ENCODE measurements at regions not wholly inside any gene's neighbourhood (a gene's known extent, or its start where the extent isn't known, plus 50 kb on each side); places are given as distances from the start of the nearest gene placed in this dataset.

DNA sequence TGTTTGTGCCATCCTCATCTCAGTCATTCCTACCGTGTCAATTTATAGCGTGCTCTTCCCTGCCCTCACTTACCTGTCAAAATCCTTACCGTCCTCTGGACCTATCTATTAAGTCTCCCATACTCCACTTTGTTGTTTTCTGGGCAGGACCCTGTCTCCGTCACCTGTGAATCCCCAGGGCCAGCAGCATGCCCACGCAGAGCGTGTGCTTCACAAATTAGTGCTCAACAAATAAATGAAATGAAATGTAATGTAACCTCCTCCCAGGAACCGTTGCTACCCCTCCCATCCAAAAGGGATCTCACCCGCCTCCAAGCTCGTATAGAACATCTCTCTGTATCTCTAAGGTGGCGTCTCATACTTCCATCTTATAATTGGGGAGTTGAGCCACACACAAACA lies 589.9 kb upstream of the MGMT start:
- no peak for DNase-seq (ENCODE audit: low read depth)

DNA sequence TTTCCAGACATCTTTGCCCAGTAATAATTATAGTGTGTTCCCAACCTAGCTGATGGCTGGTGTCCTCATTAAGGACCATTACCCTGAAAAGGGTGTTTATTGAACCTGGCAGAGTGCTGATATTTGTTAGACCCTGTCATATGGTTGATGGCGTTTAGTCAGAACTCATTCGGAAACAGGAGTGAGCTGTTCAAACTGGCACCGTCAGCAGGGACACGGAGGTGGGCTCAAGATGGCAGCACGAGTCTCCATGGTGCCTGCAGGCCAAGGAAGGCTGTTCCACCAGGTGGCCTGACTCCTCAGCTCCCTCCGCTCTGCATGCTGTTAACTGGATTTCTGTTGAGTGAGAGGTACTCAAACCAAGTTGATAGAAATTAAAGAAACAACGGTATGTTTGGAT lies 589.1 kb upstream of the MGMT start:
- no peak for DNase-seq (ENCODE audit: low read depth)

DNA sequence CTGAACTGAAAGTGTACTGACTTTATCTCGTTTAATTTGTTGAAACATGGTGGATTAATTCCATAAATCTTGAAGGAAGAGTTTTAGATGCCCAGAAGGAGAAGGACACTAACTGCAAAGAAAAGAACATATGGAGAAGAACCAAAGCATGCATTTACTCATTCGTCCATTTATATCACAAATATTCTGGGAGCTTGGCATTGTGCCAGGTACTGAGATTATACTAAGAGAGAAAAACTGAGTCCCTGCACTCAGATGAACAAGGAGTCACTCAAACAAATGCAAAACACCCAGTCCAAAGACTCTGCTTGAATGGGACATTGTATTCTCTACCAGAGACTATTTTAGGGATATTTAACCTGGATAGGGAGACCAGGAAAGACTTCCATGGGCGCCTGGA lies 588.0 kb upstream of the MGMT start:
- no peak for DNase-seq (ENCODE audit: low read depth)

DNA sequence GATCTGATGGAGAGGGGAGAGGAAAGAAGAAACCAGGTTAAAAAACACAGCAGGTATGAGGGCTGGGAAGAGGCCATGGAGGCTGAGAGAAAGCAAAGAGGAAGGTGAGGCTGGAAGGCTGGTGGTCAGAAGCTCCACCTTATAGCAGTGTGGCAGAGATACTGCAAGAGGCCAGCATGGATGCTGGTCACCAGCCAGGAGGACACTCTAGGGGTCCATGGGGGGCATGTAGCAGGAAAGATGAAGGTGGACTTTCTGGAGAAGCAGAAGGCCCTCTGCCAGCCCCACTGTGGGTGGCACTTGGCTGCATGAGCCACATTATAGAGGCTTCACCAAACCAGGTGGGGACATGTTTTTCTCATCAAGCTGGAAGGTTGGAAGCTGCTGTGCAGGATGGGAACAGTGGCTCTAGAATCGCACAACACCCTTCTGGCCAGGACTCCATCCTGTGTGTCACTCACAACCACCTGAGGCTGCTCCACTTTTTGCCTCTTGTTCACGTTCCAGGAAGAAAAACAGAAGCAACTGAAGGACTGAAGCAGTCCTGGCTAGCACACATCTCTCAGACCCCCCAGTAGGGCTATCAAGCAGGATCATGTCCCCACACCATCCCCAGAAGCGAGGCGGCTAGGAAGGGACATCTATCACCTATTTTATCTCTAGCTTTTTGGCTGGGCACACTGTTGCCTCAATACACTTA lies 587.5 kb upstream of the MGMT start:
- no peak for DNase-seq (ENCODE audit: low read depth)

DNA sequence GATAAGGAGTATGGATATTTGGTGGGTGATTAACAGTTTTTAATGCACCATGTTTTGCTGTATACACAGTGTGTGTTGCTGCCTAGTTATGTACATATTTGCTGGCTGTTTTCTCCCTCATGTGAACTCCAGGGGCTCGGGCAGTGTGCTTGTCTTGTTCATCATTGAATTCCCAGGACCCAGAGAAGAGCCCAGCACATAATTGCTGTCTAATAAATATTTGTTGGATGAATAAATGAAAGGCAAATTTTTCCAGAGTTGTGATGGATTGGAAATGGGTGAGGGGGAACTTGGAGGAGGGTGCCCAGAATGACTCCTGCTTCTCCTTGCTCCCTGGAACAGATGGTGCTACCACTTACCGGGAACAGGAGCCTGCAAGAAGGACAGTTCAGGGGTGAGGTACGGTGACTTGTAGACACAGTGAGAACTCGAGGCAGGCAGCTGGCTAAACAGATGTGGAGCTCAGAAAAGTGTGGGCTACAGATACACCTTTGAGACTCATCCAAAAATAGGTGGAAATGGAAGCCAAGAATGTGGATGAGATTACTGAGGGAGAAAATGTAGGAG lies 586.8 kb upstream of the MGMT start:
- no peak for DNase-seq (ENCODE audit: low read depth)

DNA sequence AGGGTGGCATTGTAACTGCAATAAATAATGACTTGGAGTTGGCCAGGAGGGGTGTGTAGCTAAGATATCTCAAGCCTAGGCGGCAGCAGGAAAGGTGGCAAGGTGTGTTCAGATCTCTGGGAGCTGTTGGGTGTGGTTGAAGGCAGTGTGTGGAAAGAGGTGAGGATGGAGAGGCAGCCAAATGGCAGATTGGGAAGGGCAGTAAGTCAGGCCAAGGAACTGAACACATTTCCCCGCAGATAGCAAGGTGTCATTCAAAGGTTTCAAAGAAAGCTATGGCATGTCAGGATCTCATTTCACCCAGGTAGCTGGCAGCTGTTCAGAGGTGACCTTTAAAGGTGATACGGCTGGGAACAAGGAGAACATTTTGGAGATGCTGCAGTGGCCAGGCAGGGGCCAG lies 586.0 kb upstream of the MGMT start:
- DNase-seq (ENCODE audit: low read depth) = no peak

DNA sequence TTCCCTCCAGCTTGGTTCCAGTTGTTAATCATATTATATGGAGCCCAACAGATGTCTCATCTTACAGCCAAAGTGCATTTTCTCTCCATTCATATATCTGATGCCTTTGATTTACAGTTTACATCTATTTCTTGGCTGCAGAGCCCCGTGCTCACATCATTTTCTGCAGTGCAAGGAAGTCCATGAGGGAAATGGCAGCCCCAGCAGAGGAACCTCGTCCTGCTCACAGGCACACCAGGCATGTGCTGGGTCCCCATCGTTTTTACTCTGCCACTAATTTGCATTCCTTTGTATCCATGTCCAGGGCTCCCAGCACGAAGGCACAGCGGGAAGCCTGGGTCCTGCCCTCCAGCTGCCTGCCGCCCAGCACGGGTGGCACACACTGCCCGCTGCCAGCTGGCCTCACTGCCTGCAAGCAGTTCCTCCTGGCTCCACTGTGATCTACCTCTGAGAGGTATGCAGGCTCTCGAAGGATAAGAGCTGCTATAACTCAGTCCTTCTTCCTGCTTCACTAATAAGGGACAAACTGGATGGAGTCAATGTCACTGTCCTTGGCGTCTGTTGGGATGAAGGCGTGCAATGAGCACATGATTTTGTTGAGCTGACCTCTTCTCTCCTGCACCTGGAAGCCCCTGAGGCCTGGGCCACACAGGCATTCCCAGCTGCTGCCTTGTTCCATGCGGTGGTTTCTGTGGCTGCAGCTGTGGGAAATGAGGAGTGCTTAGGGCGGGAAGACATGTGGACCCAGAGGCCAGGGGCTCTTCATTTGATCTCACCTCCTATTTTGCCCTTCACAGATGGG lies 583.6 kb upstream of the MGMT start:
- no peak for DNase-seq (ENCODE audit: low read depth)

DNA sequence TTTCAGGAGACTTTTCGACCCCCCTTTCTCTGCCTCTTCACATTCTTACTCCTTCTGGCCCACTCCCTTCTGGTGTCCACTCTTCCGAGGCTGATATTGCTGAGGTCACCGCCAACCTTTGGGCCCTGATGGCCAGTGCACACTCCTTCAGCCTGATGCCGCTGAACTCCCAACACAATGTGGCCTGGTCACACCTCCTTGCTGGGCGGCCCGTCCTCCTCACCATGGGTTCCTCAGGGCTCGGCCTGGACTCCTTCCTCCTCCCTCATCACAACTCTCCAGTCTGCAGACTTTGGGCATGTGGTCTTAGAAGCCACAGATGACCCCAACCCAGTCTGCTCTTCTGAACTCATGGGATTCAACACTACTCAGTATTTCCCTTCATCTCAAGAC lies 583.0 kb upstream of the MGMT start:
- DNase-seq (ENCODE audit: low read depth) = no peak

DNA sequence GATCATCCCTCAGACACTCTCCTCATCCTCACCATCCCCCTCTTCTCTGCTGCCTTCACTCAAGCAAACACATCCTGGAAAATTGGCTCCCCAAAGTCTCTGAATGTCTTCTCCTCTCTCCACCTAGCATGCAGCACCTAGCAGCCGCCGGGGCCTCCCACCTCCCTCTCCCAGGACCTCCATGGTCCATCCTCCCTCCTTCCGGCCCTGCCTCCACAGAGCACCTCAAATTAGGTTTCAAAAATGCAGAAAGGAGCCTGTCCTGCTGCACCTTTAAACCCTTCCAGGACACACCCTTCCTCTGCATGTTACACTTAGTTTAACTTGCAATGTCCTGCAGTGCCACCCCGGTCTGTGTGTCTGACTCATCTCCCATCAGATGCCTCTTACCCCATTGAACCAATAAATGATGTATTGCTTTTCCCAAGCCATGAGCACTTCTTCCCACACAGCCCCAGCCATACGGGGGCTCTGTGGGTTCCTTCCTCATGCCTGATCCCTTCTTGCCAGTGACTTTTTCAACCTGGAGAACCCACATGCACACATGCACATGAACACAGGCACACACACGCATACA lies 582.5 kb upstream of the MGMT start:
- DNase-seq (ENCODE audit: low read depth) = no peak

DNA sequence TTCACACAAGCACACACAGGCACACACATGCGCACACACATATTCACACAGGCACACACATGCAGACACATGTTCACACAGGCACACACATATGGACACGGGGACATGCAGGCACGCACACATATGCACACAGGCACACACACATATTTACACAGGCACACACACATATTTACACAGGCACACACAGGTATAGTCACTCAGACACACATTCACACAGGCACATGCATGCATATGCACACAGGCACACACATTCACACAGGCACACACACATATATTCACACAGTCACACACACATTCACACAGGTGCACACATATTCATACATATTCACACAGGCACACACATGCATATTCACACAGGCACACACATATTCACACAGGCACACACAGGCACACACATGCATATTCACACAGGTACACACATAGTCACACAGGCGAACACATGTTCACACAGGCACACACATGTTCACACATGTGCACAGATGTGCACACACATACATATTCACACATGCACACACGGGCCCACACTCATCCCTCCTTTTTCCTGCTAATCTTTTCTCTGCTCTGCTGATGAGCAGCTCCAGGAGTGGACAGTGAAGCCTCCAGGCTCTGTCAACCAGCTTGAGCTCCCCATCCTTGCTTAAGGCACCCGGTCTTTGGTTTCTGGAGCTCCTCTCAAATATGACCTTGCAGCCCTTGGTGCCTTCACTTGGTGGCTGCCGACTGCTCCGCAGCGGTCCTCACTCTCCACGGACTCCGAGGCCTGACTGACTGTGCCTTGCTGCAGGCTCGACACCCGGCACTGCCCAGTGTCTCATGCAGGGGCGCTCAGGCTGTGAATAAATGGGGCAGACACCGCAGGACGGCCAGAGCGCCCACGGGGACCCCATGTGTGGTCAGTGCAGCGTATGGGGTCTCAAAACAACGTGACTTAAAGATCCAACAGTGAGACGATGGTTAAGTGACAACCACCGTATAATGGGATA lies 581.2 kb upstream of the MGMT start:
- DNase-seq (ENCODE audit: low read depth) = no peak

DNA sequence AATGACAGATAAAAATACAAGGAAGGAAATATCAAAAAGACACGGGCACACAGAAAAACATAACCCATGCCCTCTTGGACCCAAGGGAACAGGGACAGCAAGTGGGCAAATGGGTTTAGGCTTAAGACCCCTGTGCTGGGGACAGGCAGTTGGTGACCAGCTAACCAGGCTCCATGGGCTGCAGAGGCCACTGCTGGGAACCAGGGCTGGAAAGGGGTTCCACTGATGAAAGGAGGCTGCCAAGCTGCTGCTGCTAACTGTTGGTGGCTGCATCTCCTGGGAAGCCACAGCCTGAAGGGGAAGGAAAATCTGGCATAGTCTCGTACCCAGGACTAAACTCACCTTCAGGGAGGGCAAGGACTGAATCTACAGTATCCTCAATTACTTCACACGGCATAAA lies 579.2 kb upstream of the MGMT start:
- no peak for DNase-seq (ENCODE audit: low read depth)

DNA sequence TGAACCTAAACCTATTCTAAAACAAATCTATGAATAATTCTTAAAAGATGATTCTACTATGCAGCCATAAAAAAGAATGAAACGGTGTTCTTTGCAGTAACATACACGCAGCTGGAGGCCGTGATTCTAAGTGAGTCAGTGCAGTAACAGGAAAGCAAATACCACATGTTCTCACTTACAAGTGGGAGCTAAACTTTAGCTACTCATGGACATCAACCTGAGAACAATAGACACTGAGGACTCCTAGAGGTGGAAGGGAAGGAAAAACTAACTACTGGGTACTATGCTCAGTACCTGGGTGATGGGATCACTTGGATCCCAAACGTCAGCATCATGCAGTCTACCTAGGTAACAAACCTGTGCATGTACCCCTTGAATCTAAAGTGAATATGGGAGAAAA lies 575.0 kb upstream of the MGMT start:
- no peak for DNase-seq (ENCODE audit: low read depth)

DNA sequence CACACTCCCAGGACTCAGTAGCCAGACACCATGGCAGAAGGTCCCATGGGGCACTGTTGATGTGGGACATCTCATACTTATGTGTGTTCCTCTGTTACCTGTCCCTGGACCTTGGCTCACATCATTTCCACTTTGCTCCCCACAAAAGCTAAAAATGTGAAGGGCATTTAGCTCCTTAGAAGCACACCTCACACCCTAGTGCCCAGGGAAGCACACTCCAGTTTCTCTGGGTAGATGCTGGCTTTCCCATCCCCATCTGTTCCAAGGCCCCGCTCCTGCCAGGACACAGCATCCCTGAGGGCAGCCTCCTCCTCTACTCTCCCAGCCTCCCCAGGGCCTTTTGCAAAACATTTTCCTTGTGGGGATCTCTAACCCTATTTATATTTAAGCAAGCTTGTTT lies 572.4 kb upstream of the MGMT start:
- no peak for DNase-seq (ENCODE audit: low read depth)

DNA sequence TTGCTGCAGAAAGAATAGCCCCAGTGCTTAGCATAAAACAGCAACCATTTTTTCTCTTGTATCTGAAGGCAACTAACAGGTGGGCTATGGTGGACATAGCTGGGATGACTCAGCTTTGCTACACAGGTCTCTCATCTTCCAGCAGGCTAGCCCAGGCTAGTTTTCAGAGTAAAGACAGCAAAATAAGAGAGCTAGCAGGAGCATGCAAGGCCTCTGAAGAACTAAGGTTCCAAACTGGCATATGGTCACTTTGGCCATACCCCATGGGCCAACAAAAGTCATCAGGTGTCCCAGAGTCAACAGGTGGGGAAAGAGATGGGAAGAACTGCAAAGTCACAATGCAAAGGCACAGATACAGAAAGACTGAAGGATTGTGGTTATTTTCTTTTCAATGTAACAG lies 571.6 kb upstream of the MGMT start:
- no peak for DNase-seq (ENCODE audit: low read depth)

DNA sequence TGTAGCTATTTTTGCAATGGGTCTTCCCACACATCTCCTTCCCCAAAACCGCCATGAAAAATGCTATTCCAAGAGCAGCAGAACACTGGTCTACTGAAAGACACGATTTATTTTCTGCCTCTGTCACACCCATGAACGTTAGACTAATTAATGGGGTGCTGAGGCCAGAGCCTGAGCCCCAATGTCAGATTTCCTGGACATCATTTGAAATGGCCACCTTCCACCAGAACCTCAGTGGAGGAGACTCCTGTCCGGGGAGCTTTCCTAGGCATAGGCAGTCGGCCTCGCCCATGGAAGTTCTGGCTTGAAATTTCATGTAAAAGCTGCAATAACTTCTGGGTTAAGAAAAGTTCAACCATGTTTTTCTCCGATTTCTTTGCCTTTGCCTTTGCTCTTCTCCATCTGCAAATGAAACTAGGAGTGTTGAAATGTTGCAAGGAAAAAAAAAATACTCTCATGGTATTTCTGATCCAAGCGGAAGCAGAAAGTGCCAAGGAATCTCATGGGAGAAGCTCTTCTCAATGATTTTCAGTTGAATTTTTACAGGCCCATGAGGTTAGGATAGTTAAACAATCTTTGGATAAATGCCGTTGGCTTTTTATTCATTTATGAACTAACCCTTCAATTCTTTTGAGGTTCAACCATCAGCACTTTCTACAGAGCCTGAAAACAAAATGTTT lies 570.8 kb upstream of the MGMT start:
- no peak for DNase-seq (ENCODE audit: low read depth)

DNA sequence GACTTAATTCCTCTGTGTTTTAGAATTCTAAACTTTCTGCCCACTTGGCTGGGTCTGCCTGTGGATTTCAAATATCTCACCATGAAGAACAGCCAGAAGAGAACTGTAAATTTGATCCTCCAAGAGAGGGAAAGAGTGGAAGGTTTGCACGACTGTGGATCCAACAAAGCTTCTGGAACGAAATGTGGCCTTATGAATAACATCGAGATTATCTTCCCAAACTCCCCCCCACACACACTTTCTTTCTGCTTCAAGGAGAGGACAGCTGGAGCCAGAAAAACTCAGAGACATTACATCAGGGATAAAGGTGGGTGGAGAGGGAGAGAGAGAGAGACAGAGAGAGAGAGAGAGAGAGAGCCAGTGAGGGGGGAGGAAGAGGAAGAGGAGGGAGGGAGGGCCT lies 570.1 kb upstream of the MGMT start:
- DNase-seq (ENCODE audit: low read depth) = no peak

DNA sequence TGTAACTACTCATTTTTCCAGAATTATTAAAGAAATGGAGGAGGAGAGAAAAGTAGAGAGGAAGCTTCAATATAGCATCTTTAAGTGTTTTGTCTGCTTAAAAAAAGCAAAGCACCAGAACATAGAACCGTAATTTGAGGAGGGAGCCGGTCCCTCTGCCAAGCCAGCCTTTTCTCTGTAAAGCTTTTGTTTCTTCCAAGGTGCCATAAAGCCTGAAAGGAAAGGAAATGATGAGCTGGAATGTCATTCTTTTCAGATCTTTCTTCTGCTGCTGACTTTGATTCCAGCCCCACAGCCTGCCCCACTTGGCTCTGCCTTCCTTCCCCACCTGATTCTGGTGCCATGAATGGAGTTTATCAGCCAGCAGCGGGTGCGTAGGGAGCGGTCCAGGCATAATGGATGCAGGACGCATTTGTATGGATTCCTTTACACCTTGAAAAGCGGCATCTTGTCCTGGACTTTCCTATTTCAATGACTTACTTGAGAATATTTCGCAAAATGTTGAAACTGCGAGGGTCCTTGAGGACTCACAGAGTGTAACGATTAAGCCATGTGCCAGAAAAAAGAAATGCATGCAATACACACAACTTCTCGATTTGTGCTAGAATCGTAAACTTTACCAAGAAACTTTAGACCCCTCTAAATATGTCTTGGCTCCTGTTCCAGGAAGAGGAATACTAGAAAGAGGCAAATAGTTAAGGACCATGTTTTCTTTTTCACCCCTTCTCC lies 569.5 kb upstream of the MGMT start:
- no peak for DNase-seq (ENCODE audit: low read depth)

DNA sequence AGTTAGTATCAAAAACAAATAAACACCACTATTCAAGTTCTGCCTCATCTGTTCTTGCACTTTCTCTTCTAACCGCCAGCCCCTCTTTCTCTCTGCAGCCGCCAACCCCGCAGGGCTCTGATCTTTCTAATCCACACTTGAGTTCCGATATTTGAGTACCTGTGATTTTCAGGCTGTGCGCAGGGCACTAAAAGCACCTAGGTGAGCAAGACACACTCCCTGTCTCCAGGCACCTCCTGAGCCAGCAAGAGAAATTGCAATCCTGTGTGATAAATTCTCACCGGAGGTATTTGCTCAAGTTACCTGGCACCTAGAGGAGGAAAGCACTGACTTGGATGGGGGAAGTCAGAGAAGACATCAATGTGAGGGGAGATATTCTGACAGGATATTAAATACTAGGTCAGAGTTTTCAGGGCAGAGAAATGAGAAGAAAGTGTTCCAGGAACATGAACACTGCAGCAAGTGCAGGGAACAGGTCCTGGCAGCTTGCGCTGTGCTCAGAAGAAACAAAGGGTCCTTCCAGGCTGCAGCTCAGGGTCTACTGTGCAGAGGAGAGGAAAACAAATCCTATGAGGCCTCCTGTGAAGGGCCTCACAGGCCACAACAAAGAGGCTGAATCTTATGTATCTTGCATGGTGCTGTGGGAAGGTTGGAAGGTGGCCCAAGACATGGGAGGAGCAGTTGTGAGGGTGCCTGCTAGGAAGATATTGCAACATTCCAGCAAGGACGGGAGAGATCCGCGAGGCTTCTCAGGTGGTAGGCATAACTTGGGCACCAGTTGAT lies 568.7 kb upstream of the MGMT start:
- no peak for DNase-seq (ENCODE audit: low read depth)

DNA sequence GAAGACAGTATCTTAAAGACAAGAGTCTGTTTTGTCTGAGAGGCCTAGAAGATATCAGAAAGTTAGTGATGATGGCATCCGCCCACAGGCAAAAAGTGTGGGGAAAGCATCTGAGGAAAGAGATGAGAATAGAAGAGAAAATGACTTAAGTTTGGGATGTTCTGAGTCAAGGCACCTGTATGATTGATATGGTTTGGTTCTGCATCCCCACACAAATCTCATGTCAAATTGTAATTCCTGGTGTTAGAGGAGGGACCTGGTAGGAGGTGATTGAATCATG lies 568.2 kb upstream of the MGMT start:
- no peak for DNase-seq (ENCODE audit: low read depth)

DNA sequence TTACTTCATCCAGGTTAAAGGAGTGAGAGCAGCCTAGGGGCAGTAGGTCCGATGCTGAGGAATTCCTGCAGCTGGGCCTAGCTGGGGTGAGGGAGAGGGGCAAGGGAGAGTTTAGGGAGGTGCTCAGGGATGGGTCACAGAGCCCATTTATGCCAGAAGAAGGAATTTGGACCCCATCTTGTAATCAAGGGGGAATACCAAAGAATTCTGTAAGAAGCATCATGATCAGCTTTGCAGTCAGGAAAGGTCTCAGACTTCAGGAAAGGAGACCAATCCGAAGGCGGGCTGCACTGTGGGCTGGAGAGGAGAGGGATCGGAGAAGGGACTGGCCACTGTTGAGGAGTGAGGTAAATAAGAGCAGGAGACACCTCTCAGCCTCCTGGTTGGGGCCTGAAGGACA lies 566.6 kb upstream of the MGMT start:
- DNase-seq (ENCODE audit: low read depth) = no peak
